ENCODE measurements at regions not wholly inside any gene's neighbourhood (a gene's known extent, or its start where the extent isn't known, plus 50 kb on each side); places are given as distances from the start of the nearest gene placed in this dataset.
A peak's percentile ranks its signal among the peaks of the same experiment; 100 is the strongest.
"Not testable (repeated sequence)": the region's sequence is repeated elsewhere in the genome, so short reads cannot be mapped to it uniquely, and the experiment has no call there.

DNA sequence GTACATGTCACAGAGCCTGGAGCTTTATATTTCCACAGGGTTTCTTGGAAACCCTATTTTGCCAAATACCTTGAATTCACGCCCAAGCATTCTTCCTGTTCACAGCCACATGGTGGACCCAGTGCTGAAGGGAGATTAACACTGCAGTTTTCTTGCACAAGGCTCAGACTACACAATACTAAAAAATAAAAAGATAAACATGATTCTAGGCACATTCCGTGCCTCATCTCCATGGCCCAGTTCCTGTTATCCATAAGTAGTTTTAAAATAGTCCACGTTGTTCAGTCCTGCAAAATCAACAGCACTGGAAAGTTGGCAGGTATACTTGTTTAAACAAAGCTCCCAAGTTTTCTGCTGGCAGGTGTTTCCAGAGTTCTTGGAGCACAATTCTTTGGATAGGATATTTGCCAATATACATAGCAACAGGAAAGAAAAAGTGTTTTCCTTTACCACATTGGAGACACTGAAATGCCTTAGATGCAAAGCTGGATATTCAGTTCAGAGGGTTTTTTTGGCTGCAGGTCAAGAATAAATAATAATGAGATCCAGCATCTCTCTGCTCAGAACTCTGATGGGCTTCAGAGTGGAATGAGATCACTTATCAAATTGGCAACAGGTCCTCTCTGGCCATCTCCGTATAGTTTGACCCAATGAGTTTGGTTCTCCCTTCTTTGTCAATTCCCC, 88.1 kb upstream of the TGFBR2 start:
- DNase-seq, result no peak

DNA sequence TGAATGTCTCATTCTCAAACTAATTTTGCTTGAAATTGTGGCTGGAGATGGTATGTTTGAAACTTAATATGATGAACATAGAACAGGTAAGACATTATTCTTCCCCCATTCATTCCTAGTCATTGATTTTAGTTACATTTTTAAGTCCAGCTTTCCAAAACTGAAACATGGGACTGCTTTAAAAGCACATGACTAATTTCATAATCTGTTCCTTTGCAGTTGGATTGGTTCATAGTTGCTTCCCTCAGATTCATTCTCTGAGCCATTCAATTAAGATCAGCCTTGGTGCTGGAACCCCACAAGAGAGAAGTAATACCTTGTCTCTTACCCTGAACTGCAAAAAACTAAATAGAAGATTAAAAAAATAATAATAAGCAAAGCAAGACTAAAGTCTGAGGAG, 87.5 kb upstream of the TGFBR2 start:
- DNase-seq, result no peak

DNA sequence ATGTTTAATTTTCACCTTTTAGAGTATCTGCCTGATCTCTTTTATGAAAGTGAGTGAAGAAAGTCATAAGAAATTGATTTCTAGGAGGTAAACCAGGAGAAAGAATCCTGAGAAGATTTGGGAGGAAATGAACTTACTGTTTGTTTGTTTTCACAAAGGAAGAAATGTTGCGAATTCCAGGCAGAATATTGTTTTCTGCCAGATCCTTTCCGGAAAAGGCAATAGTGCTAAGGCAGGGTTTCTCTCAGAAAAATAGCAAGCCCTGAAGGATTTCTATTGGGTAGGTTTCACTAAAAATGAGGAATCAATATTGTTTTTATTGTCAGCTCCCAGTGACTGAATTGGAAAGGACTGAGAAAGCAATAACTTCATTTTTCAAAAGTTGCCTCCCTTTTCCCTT, 85.7 kb upstream of the TGFBR2 start:
- no peak for DNase-seq

DNA sequence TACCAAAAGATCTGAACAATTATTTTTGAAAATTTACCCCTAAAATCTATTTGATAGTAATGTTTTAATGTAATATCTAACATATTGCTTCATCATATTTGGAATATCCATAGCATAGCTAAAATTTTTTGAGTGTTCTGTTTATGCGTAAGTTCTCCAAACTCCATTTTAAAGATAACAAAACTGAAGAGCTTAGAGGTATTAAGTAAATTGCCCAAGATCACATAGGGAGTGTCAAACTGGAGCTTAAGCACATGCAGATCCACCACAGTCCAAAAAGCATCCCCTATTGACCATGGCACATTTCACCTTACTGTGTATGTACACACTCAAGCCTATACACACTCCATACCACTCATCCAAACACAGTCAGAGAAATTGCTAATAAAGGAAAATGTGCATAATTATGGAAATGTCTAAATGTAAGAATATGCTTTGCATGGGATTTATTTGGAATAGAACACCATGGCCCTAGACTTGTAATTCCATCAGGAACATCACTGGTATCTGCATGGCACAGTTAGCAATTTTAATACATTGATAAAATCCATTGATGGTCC, 85.2 kb upstream of the TGFBR2 start:
- DNase-seq, result no peak

DNA sequence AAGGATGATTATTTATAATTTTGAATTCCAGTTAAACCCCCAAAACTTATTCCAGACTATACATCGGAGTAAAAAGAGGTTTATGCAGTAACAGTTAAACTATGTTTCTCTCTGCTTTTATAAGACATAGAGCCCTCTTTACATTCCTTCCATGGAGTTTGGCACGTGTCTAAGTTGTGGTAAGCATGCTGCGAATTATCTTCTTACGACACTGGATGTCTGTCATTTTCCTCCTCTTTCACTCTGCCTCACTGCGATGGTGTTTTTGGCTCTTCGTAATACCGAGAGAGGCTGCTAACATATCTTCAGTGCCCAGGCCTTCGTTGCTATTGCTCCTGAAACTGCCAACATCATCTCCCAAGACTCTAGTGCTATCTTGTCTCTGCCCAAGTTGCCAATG, 83.9 kb upstream of the TGFBR2 start:
- DNase-seq, result no peak

DNA sequence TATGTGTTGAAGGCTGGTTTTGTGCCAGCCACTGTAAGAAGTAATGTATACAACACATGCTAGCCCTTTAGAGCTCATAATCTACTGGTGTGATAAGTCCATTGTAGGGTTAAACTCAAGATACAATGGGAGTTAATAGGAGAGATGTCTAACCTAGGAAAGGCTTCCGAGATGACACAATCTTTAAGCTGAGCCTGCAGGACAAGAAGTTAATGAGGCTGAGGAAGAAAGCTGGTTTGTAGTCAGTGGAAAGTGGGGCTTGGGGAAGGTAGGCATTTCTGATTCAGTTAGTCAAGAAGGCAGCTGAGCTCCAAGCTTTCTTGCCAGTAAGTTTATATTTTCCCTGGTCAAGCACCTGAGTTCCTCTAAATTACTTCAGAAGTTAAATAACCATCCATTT, 83.0 kb upstream of the TGFBR2 start:
- DNase-seq, result no peak

DNA sequence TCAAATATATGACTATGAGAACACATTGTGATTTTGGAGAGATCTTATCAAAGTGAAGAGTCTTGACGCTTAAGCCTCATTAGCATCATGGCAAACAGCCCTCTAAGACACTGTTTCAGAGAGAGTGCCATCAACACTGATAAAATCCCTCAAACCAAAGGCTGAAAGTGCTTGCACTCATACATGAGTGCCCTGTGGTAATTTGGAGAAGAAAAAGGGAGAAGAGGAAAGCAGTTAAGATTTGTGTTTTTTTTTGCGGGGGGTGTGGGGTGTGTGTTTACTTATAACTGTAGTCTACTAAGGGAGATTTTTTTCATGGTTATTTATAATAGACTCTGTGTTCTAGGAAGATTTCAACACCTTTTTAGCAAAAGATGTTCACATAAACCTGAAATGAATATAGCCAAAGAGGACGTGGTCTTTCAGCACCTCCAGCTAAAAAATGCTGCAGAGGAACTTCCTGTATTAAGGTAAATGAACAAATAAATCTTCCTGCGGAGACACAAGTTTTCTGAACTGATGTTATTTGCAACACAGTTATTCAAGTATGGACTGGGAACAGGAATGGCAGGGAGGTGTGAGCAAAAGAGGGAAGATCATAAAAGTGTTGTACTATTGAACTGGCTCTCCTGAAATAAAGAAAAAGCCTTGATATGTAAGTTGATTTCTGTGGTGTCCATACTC, 81.9 kb upstream of the TGFBR2 start:
- no peak for DNase-seq

DNA sequence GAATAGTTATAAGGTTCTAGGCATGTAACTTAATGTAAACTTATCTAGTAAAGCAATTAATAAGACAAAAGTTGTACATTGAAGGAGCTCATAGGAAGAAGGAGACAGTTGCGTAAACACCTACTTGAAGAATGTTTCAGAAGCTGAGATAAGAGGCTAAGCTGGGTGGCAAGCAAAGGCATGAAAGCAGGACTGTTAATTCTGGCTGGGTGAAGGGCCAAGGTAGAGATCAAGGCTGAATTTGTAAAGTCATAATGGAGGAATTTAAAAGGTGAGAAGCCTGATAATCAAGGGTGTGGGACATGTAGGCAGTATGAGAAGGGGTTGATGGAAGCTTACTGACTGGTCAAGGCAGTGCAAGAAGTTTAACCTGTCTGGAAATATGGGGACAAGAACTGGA, 80.4 kb upstream of the TGFBR2 start:
- DNase-seq, result no peak

DNA sequence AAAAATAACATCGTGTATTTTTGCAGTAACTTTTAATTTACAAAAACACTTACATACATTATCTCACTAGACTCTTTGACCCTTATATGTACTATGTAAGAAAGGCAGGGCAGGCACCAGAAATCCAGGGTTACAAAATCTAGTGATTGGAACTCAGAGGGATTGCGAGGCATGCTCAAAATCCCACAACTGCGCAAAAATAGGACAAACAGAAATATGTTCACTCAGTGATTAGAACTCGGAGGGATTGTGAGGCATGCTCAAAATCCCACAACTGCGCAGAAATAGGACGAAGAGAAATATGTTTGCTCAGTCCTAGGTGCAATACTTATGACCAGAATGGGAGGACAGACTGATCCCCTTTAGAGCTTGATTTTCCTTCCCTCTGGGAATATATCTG, 79.2 kb upstream of the TGFBR2 start:
- DNase-seq, result no peak

DNA sequence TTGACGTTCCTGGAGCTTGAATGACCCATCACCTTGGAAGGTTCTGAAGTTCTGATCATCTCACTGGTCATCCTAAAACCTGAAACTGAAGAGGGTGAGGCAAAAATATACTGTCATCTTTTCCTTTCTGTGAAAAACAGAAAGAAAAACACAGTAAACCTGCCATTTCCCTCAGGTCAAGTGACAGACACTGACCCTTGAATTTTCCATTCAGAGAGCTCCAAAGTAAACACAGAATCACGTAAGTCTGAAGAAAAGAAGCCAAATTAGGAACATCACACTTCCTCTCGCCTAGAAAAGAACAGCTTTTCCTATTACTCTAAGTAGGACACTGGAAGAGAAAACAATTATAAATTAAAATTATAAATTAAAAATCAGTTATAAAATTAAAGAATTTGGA, 78.7 kb upstream of the TGFBR2 start:
- no peak for DNase-seq

DNA sequence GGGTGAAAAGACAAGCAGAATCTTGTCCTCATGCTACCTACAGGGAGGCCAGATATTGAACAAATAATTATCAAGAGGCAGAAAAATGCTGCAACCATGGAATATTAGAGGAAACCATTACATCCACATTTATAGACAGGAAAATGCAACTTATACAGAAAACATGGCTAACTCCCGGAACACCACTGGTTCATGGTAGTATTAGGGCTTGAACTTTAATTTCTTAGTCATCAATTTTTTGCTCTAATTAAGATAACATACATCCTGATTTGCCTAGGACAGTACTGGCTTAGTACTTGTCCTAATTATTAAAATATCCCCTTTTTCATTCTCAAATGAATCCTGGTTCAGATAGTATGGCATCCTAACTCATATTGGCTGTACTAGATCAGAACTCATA, 76.3 kb upstream of the TGFBR2 start:
- no peak for DNase-seq

DNA sequence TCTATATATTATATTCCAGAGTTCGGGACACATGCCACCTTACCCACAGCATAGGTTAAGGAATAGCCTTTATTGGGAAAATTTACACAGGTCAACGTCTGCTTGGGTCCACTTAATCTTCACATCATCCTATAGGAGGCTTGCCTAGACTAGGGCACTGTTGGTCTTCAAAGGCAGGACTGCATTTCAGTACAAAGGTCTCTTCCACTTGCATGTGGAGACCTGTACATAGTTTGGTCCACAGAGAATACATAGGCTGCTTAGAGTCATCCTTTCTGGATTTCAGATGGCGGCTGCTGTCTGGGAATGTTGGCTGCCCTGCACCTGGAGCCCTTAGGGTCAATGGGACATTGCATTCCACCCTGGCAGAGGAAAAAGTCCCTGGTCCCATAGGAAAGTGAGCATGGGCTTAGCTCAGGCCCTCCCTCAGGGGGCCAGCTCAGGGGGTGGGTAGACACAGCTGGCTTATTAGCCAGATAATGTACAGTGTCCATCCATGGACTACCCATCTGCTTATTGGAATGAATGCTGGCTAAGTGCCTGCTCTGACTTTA, 75.3 kb upstream of the TGFBR2 start:
- no peak for DNase-seq

DNA sequence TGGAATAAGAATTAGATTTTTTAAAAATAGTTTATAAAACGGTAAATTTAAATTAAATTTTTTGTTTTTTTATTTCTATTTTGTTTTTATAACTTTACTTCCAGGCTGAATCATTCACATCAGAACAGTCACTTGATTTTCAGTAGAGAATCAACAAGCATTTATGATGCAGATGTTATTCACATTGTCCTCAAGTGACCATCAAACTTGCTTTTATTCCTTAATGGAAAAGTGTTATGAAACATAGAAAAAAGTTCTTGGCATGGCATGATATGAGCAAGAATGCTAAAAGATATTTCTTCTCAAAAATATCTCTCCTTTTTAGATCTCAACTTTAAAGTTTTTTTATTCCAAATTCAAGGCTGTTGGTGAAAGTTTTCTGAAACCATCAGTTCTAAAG, 70.9 kb upstream of the TGFBR2 start:
- no peak for DNase-seq

DNA sequence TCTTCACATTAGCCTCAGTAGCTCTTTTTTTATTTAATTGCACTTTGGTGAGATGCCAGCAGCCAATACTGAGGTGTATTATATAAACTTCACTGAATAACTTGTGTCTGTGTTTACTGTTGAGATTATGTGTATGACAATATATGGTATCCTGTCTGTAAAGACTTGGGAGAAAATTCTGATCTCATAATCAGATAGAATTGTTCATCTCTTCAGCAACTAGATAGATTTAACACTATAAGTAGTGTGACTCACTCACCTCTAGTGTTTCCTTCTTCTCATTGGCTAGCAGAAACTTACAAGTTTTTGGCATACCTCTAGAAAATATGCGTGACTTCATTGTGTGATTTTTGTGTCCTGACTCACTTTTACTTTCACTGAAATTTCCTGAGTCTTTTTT, 67.6 kb upstream of the TGFBR2 start:
- no peak for DNase-seq

DNA sequence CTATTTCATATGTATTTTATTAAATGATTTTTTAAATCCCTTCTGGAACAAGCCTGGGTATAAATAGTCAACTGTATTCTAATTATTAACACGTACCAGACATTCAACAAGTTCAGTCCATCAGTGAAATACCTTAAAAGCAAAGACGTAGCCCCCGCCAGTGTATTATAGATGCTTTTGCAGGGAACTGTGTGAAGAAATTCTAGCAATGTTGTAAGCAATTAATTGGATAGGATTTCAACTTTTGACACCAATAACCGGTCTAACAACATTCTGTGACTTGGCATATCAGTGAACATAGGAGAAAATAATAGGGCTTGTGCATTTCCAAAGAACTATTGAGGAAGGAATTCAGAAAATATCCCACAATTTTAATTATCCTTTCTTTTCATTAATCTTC, 67.2 kb upstream of the TGFBR2 start:
- DNase-seq, result no peak

DNA sequence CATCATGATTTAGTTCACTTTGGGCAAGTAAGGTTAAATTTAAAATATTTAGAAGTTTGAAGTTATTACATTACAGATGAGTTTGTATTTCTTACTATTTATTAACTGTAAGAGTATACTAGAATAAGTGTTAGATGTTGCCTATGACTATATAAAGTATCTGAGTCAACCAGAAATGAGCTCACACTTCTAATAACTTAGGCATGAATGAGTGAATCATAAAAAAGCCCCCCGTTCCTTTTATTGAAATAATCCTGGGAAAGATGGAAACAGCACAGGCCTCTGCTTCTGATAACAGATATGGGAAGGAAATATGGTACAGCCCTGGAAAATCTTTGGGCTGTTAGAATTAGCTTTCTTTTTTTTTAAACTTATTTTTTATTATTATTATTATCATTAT, 66.6 kb upstream of the TGFBR2 start:
- DNase-seq, result no peak

DNA sequence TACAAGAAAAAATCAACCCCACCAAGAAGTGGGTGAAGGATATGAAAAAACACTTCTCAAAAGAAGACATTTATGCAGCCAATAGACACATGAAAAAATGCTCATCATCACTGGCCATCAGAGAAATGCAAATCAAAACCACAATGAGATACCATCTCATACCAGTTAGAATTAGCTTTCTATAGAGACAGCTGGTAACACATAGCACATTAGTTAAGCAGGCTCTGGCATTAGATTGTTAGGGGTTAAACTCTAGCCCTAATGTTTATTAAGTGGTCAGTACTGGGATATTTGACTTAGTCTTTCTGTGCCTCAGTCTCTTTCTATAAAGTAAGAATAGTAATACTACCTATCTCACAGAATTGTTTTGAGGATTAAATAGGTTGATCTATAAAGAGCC, 65.2 kb upstream of the TGFBR2 start:
- DNase-seq, result not testable (repeated sequence)

DNA sequence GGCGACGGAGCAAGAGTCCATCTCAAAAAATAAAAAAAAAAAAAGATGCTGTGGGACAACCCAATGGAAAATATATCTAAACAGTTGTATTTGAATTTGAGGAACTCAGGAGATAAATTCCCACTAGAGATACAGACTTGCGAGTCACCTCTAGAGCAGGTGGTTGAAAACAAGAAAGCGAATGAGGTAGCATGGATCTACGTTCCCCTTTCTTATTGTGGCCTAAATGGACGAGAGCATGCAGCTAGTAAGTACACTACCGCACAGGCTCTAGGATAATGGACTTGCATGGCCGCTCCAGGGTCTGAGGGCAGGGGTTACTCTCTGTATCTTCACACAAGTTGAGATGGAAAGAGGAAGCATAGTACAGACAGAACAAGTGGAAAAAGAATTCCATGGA, 63.5 kb upstream of the TGFBR2 start:
- DNase-seq, result no peak

DNA sequence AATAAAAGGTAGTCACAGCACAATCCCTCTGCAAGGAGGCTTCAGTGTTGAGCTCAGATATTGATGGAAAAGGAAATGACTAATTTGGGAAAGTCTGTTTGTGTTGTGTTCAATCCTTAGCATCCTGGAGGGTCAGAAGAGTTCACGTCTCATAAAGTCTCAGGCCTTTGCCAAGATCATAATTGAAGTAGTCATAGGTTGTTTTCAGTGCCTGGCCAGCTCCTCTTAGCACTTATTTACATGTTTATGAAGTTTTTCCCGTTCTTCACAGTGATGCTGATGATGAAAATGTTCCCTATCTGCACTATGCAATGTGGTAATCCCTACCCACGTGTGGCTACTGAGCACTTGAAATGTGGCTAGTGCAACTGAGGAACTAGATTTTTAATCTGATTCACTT, 61.6 kb upstream of the TGFBR2 start:
- DNase-seq, result no peak

DNA sequence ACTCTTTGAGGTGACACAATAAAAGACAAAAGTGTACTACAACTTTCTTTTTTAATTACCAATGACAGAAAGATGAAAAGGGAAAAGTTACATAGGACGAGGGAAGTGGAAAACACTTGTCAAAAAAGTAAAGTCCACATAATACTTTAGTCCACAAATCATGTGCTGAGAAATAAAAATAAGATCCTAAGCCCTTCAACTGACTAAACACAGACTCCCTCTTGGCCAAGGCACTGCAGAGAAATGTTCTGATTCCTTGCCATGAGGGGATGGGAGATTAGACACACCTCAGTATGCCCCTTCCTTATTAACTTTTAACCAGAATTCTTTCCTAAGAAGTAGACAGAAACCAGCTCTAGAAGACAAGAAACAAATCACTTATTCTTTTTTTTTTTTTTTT, 59.5 kb upstream of the TGFBR2 start:
- DNase-seq, result no peak

DNA sequence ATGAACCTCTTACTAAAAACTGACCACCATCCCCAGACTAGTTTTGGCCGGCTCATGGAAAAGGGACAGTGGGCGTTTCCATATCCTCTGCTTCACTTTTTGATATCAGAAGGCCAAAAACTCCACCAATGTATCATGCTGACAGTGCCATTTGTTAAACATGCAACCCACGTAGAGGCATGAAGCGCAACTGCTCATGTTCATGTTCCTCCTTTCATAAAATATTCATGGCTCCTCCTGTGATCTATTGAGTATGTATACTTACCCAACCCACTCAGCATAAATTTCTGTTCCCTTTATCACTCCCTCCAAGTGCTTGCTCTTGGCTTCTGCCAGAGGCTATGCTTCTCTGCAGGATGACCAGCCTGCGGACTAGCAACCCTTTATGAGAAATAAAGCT, 58.7 kb upstream of the TGFBR2 start:
- no peak for DNase-seq

DNA sequence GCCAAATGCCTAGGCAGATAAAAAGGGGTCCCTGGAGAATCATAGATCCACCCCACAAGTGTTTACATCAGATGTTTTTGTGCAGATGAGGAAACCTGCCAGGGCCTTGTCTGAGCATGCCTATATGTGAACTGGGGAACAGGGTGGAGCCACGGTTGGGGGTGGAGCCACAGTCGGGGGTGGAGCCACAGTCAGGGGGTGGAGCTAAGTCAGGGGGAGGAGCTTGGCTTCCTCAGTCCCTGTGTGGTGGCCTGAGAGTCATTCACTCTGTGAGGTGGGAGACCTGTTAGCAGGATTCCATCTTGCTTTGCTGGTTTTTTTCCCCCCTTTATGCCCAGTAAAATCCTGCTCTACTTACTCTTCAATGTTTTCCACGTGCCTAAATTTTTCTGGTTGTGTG, 57.8 kb upstream of the TGFBR2 start:
- DNase-seq, result peak in 3 of 58 donors; percentile 1 to 6 (median 1)

DNA sequence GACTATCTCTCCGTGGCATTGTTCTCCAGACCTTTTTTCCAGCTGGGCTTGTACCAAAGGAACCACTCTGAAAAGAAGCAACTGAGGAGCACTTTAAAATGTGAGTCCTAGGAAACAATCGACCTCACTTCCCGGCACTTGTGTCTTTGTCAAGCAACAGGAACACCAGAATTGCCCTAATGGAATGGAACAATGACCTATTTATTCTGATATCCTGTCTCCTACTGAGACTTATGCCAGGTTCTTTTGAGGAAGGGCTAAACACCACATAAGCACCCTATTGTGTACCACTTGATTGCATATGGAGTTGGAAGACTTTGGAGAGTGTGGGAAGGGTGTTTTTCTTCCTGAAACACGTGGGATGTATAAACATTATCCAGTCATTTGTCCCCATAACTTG, 56.8 kb upstream of the TGFBR2 start:
- peak in 1 of 58 donors; percentile 1 for DNase-seq

All from anterior cingulate cortex (tissue), 58 donors.